ENCODE measurements at regions not wholly inside any gene's neighbourhood (a gene's known extent, or its start where the extent isn't known, plus 50 kb on each side); places are given as distances from the start of the nearest gene placed in this dataset.

GRCh38 chr13:73355134-73355533 is 296.3 kb downstream of the KLF5 start (continued):
- TF ChIP-seq, protein P1, sequence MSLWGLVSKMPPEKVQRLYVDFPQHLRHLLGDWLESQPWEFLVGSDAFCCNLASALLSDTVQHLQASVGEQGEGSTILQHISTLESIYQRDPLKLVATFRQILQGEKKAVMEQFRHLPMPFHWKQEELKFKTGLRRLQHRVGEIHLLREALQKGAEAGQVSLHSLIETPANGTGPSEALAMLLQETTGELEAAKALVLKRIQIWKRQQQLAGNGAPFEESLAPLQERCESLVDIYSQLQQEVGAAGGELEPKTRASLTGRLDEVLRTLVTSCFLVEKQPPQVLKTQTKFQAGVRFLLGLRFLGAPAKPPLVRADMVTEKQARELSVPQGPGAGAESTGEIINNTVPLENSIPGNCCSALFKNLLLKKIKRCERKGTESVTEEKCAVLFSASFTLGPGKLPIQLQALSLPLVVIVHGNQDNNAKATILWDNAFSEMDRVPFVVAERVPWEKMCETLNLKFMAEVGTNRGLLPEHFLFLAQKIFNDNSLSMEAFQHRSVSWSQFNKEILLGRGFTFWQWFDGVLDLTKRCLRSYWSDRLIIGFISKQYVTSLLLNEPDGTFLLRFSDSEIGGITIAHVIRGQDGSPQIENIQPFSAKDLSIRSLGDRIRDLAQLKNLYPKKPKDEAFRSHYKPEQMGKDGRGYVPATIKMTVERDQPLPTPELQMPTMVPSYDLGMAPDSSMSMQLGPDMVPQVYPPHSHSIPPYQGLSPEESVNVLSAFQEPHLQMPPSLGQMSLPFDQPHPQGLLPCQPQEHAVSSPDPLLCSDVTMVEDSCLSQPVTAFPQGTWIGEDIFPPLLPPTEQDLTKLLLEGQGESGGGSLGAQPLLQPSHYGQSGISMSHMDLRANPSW (CRISPR knock-in tag; conservative IDR thresholded peaks at IDR 0.05; ENCODE audit: low read depth), result no peak
- TF ChIP-seq, protein P2, sequence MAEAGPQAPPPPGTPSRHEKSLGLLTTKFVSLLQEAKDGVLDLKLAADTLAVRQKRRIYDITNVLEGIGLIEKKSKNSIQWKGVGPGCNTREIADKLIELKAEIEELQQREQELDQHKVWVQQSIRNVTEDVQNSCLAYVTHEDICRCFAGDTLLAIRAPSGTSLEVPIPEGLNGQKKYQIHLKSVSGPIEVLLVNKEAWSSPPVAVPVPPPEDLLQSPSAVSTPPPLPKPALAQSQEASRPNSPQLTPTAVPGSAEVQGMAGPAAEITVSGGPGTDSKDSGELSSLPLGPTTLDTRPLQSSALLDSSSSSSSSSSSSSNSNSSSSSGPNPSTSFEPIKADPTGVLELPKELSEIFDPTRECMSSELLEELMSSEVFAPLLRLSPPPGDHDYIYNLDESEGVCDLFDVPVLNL (CRISPR knock-in tag; IDR thresholded peaks at IDR 0.05; ENCODE audit: borderline replicate concordance, low read depth), result no peak
- TF ChIP-seq ZNF219 (CRISPR knock-in tag; IDR thresholded peaks at IDR 0.05; ENCODE audit: borderline replicate concordance) (no peak), TP53 (CRISPR knock-in tag; IDR thresholded peaks at IDR 0.05) (no peak)

- H3K9me3 Mint-ChIP-seq, result peaks cover under 1% of the 10 kb centered on the region; the same call in 1 of the 2 replicates
- ChIA-PET POLR2A (no interaction called here), CTCF (no interaction called here)
- H3K27ac Mint-ChIP-seq, result no peak overlapping the region
- ATAC-seq (no peak), DNase-seq (ENCODE audit: low spot score) (no peak)
- no peaks in the 10 kb centered on the region for H3K36me3 Mint-ChIP-seq
- no peaks in the 10 kb centered on the region for H3K4me1 Mint-ChIP-seq
- H3K27me3 Mint-ChIP-seq (ENCODE audit: low read depth), result no peaks in the 10 kb centered on the region
- no peak overlapping the region for H3K4me3 Mint-ChIP-seq
- TF ChIP-seq EMX1 (CRISPR knock-in tag; IDR thresholded peaks at IDR 0.05) (no peak), GABPB1 (CRISPR knock-in tag; IDR thresholded peaks at IDR 0.05) (no peak), FOXJ3 (CRISPR knock-in tag; IDR thresholded peaks at IDR 0.05; ENCODE audit: borderline replicate concordance) (no peak)
These were observed 292.9 kb downstream of the KLF5 start for GRCh38 chr13:73351730-73352129.

GRCh38 chr13:73341748-73342147 is 282.9 kb downstream of the KLF5 start:
- peak; percentile 30 for ATAC-seq
- H3K4me3 Mint-ChIP-seq, result no peak overlapping the region
- ChIA-PET CTCF (no interaction called here), POLR2A (no interaction called here)
- H3K36me3 Mint-ChIP-seq, result no peaks in the 10 kb centered on the region
- no peaks in the 10 kb centered on the region for H3K27me3 Mint-ChIP-seq (ENCODE audit: low read depth)
- DNase-seq (ENCODE audit: low spot score), result no peak
- no peaks in the 10 kb centered on the region for H3K9me3 Mint-ChIP-seq
- peaks cover 11% of the 10 kb centered on the region for H3K4me1 Mint-ChIP-seq
- no peak overlapping the region; the same call in 1 of the 2 replicates for H3K27ac Mint-ChIP-seq
- no peak for TF ChIP-seq CREM (CRISPR knock-in tag; IDR thresholded peaks at IDR 0.05)
- TF ChIP-seq SP1 (CRISPR knock-in tag; conservative IDR thresholded peaks at IDR 0.05), result no peak
- no peak for TF ChIP-seq CBFB (CRISPR knock-in tag; IDR thresholded peaks at IDR 0.05; ENCODE audit: low read depth)
- TF ChIP-seq, protein P3, sequence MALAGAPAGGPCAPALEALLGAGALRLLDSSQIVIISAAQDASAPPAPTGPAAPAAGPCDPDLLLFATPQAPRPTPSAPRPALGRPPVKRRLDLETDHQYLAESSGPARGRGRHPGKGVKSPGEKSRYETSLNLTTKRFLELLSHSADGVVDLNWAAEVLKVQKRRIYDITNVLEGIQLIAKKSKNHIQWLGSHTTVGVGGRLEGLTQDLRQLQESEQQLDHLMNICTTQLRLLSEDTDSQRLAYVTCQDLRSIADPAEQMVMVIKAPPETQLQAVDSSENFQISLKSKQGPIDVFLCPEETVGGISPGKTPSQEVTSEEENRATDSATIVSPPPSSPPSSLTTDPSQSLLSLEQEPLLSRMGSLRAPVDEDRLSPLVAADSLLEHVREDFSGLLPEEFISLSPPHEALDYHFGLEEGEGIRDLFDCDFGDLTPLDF (CRISPR knock-in tag; IDR thresholded peaks at IDR 0.05), result no peak
- TF ChIP-seq NFE2L1 (CRISPR knock-in tag; IDR thresholded peaks at IDR 0.05), result no peak
- TF ChIP-seq RELA (CRISPR knock-in tag; IDR thresholded peaks at IDR 0.05; ENCODE audit: borderline replicate concordance), result no peak
- TF ChIP-seq USF1 (CRISPR knock-in tag; IDR thresholded peaks at IDR 0.05), result no peak
- TF ChIP-seq ZNF423 (CRISPR knock-in tag; IDR thresholded peaks at IDR 0.05), result no peak
- TF ChIP-seq NFYB (CRISPR knock-in tag; conservative IDR thresholded peaks at IDR 0.05; ENCODE audit: low read depth), result no peak
- TF ChIP-seq SOX15 (CRISPR knock-in tag; IDR thresholded peaks at IDR 0.05), result no peak
- TF ChIP-seq NR3C1 (CRISPR knock-in tag; conservative IDR thresholded peaks at IDR 0.05; ENCODE audit: low read depth), result no peak
- no peak for TF ChIP-seq TP53 (CRISPR knock-in tag; IDR thresholded peaks at IDR 0.05)
- TF ChIP-seq MXD4 (CRISPR knock-in tag; IDR thresholded peaks at IDR 0.05; ENCODE audit: borderline replicate concordance), result no peak
- no peak for TF ChIP-seq HMGA2 (CRISPR knock-in tag; IDR thresholded peaks at IDR 0.05)
- TF ChIP-seq ATF2 (CRISPR knock-in tag; IDR thresholded peaks at IDR 0.05; ENCODE audit: borderline replicate concordance, low read depth), result no peak

Data from WTC11 (cell line).